ENCODE measurements at regions not wholly inside any gene's neighbourhood (a gene's known extent, or its start where the extent isn't known, plus 50 kb on each side); places are given as distances from the start of the nearest gene placed in this dataset.

DNA sequence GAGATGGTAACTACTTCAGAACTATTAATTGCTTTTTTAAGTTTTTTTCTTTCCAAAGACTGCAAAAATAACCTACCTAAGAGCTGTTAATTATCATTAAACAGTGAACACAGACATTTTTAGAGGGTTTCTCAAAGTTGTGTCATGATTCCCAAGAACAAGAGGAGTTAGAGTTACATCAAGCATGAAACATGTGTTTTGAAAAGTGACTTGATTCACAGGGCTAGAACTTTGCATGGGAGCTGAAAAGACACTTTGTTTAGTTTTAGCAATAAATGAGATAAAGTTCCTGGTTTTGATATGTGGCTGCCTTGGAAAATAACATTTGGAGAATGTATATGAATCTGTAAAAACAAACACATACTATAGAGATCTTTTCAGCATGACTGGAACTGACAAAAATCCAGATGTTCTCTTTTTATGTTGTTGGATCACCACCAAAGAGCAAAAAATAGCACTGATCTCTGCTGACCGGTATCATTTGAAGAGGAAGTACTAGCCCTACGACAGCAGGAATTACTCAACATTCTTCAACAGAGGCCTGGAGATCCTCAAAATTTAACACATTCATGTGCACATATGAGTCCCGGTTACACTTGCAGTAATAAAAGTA is 173.0 kb upstream of the PCDH18 start:
- TF ChIP-seq, protein P1, sequence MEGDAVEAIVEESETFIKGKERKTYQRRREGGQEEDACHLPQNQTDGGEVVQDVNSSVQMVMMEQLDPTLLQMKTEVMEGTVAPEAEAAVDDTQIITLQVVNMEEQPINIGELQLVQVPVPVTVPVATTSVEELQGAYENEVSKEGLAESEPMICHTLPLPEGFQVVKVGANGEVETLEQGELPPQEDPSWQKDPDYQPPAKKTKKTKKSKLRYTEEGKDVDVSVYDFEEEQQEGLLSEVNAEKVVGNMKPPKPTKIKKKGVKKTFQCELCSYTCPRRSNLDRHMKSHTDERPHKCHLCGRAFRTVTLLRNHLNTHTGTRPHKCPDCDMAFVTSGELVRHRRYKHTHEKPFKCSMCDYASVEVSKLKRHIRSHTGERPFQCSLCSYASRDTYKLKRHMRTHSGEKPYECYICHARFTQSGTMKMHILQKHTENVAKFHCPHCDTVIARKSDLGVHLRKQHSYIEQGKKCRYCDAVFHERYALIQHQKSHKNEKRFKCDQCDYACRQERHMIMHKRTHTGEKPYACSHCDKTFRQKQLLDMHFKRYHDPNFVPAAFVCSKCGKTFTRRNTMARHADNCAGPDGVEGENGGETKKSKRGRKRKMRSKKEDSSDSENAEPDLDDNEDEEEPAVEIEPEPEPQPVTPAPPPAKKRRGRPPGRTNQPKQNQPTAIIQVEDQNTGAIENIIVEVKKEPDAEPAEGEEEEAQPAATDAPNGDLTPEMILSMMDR (conservative IDR thresholded peaks at IDR 0.05; ENCODE audit: low read depth, low read length), result no peak
- TF ChIP-seq RAD21 (IDR thresholded peaks at IDR 0.05; ENCODE audit: low read length) (no peak), POLR2A (IDR thresholded peaks at IDR 0.05; ENCODE audit: low read depth, low read length) (no peak), RFX5 (IDR thresholded peaks at IDR 0.05; ENCODE audit: low read depth, low read length) (no peak), SMC3 (IDR thresholded peaks at IDR 0.05; ENCODE audit: low read depth, low read length) (no peak; the same call in 1 of the 2 replicates), FOS (IDR thresholded peaks at IDR 0.05; ENCODE audit: low read depth, low read length) (no peak), CEBPB (IDR thresholded peaks at IDR 0.05; ENCODE audit: low read depth, low read length) (peak; percentile 71), MAFK (IDR thresholded peaks at IDR 0.05; ENCODE audit: low read depth, low read length) (no peak; the same call in 1 of the 2 replicates), BHLHE40 (IDR thresholded peaks at IDR 0.05; ENCODE audit: low read depth, low read length) (peak; percentile 1; the same call in 1 of the 2 replicates), MAZ (IDR thresholded peaks at IDR 0.05; ENCODE audit: borderline replicate concordance, low read depth, low read length) (no peak), MXI1 (IDR thresholded peaks at IDR 0.05; ENCODE audit: borderline replicate concordance, low read depth, low read length) (no peak)
- TF ChIP-seq, protein P2, sequence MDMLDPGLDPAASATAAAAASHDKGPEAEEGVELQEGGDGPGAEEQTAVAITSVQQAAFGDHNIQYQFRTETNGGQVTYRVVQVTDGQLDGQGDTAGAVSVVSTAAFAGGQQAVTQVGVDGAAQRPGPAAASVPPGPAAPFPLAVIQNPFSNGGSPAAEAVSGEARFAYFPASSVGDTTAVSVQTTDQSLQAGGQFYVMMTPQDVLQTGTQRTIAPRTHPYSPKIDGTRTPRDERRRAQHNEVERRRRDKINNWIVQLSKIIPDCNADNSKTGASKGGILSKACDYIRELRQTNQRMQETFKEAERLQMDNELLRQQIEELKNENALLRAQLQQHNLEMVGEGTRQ (IDR thresholded peaks at IDR 0.05; ENCODE audit: low read depth, low read length), result no peak
- TF ChIP-seq, protein P3, sequence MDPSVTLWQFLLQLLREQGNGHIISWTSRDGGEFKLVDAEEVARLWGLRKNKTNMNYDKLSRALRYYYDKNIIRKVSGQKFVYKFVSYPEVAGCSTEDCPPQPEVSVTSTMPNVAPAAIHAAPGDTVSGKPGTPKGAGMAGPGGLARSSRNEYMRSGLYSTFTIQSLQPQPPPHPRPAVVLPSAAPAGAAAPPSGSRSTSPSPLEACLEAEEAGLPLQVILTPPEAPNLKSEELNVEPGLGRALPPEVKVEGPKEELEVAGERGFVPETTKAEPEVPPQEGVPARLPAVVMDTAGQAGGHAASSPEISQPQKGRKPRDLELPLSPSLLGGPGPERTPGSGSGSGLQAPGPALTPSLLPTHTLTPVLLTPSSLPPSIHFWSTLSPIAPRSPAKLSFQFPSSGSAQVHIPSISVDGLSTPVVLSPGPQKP (IDR thresholded peaks at IDR 0.05; ENCODE audit: borderline replicate concordance, low read depth, low read length), result no peak

Measured in IMR-90 (cell line).